Progenitor cell of endocrine pancreas (in vitro differentiated cells): ENCODE measurements at regions not wholly inside any gene's neighbourhood (a gene's known extent, or its start where the extent isn't known, plus 50 kb on each side); places are given as distances from the start of the nearest gene placed in this dataset.

Source experiments
- DNase-seq: peaks from one replicate; pipeline ENCODE4 v3.0.0; 2021; ENCODE audit warnings: low spot score; ENCODE audit not compliant: unreplicated experiment
- H3K27ac Mint-ChIP-seq: 2 replicates; pipeline ENCODE4 v1.8.0; 2021; ENCODE audit warnings: mild to moderate bottlenecking, moderate library complexity, mixed read lengths
- H3K27me3 Mint-ChIP-seq: 2 replicates; pipeline ENCODE4 v1.8.0; 2021; ENCODE audit warnings: mixed read lengths
- H3K36me3 Mint-ChIP-seq: 2 replicates; pipeline ENCODE4 v1.8.0; 2022; ENCODE audit warnings: mixed read lengths; ENCODE audit not compliant: insufficient read depth
- H3K4me1 Mint-ChIP-seq: 2 replicates; pipeline ENCODE4 v1.8.0; 2021; ENCODE audit warnings: low read depth, mixed read lengths
- H3K4me3 Mint-ChIP-seq: 2 replicates; pipeline ENCODE4 v1.8.0; 2021; ENCODE audit warnings: low read depth, mild to moderate bottlenecking, moderate library complexity, mixed read lengths
- H3K9me3 Mint-ChIP-seq: 2 replicates; pipeline ENCODE4 v1.8.0; 2021; ENCODE audit warnings: low read depth, mixed read lengths
- TF ChIP-seq, protein P1 (sequence below): fragments of 200-600 bp; sonication (generic); IDR thresholded peaks from one replicate; pipeline ENCODE4 v1.5.0; 2021; ENCODE audit warnings: antibody characterized with exemption, mild to moderate bottlenecking; ENCODE audit not compliant: unreplicated experiment

DNA sequence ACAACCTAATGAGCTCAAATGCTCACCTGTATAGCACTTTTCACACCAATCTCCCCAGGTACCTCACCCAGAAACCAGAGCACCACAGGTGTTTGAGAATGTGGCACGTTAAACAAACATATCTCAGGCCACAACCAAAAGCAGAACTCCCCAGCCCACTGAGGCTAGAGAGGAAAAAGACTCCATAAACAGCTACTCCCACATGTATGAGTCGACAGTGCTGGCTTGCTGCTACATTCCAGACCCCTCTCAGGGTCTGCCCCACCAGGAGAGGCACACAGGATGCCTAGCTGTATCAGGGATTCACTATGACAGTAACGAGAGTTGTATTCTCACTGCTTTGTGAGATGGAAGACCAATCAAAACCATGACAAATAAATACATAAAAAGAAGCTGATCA lies 242.6 kb upstream of the ARID1B start:
- H3K27ac Mint-ChIP-seq = no peak overlapping the region
- H3K4me1 Mint-ChIP-seq = no peaks in the 10 kb centered on the region
- DNase-seq = no peak
- peaks cover 2% of the 10 kb centered on the region for H3K27me3 Mint-ChIP-seq
- no peaks in the 10 kb centered on the region for H3K36me3 Mint-ChIP-seq
- no peak overlapping the region for H3K4me3 Mint-ChIP-seq
- no peaks in the 10 kb centered on the region for H3K9me3 Mint-ChIP-seq
- TF ChIP-seq, protein P1, sequence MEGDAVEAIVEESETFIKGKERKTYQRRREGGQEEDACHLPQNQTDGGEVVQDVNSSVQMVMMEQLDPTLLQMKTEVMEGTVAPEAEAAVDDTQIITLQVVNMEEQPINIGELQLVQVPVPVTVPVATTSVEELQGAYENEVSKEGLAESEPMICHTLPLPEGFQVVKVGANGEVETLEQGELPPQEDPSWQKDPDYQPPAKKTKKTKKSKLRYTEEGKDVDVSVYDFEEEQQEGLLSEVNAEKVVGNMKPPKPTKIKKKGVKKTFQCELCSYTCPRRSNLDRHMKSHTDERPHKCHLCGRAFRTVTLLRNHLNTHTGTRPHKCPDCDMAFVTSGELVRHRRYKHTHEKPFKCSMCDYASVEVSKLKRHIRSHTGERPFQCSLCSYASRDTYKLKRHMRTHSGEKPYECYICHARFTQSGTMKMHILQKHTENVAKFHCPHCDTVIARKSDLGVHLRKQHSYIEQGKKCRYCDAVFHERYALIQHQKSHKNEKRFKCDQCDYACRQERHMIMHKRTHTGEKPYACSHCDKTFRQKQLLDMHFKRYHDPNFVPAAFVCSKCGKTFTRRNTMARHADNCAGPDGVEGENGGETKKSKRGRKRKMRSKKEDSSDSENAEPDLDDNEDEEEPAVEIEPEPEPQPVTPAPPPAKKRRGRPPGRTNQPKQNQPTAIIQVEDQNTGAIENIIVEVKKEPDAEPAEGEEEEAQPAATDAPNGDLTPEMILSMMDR = no peak

DNA sequence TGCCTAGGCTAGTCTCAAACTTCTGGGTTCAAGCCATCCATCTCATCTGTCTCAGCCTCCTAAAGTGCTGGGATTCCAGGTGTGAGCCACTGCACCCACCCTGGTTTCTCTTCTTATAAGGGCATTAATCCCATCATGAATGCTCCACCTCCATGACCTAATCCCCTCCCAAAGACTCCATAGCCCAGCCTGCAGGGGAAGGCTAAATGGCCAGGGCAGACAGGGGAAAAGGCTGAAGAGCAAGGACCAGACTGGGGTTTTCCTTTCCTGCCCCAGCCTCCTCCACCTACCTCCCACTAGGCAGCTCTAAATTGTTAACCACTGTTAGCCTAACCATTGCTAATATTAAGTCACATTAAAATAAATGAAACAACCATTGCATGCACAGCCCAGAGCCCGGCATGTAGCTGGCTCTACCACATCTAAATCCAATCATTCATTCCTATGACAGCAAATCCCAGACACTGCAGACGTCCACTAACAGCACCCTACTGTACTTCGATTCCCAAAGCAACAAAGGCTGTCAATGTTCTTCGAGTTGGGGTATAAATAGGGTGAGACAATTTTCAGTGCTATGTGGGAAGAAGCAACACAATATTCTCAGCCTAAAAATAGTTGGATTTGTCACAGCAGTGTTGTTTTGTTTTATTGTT lies 243.2 kb upstream of the ARID1B start:
- Mint-ChIP-seq H3K9me3 (no peaks in the 10 kb centered on the region), H3K27ac (no peak overlapping the region)

DNA sequence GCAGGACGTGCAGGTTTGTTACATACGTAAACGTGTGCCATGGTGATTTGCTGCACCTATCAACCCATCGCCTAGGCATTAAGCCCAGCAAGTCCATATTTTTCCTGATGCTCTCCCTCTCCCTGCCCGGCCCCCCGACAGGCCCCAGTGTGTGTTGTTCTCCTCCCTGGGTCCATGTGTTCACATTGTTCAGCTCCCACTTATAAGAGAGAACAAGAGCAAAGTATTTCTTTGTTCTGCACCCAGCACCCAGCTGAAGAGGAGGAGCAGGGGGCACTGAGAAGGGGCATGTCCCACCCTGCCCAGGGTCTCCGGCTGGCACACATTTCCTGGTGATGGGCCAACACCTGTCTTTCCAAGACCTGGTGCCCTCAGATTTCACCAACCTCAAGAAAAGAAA lies 251.1 kb upstream of the ARID1B start:
- DNase-seq = no peak
- no peaks in the 10 kb centered on the region for H3K27me3 Mint-ChIP-seq
- no peak overlapping the region for H3K4me3 Mint-ChIP-seq
- TF ChIP-seq, protein P1 = no peak
- no peak overlapping the region for H3K27ac Mint-ChIP-seq
- H3K36me3 Mint-ChIP-seq = no peaks in the 10 kb centered on the region
- H3K9me3 Mint-ChIP-seq = no peaks in the 10 kb centered on the region
- H3K4me1 Mint-ChIP-seq = no peaks in the 10 kb centered on the region

More for the DNA sequence above, 243.2 kb upstream of the ARID1B start:
- DNase-seq = no peak
- Mint-ChIP-seq H3K4me3 (no peak overlapping the region), H3K27me3 (peaks cover 2% of the 10 kb centered on the region), H3K4me1 (no peaks in the 10 kb centered on the region), H3K36me3 (no peaks in the 10 kb centered on the region)
- TF ChIP-seq, protein P1 = no peak

DNA sequence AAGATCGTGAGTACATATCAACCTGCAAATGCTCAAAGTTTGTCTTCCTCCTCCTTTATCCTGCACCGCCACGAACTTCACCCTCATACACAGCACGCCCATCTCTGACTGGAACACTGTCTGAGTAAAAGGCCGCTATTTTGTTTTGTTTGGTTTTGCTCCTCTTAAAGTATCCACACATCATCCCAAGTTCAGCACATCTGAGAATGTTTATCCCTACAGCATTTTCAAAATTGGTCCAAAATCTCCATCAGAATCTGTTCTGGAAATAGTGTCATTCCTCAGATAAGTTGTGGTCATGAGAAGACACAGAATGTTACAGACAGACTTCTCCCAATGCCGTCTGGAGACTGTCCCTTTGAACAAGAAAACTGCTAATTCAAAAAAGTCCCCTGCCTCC lies 251.6 kb upstream of the ARID1B start:
- Mint-ChIP-seq H3K27ac (no peak overlapping the region), H3K36me3 (no peaks in the 10 kb centered on the region), H3K4me3 (no peak overlapping the region), H3K4me1 (no peaks in the 10 kb centered on the region), H3K27me3 (no peaks in the 10 kb centered on the region), H3K9me3 (no peaks in the 10 kb centered on the region)
- TF ChIP-seq, protein P1 = no peak
- no peak for DNase-seq

DNA sequence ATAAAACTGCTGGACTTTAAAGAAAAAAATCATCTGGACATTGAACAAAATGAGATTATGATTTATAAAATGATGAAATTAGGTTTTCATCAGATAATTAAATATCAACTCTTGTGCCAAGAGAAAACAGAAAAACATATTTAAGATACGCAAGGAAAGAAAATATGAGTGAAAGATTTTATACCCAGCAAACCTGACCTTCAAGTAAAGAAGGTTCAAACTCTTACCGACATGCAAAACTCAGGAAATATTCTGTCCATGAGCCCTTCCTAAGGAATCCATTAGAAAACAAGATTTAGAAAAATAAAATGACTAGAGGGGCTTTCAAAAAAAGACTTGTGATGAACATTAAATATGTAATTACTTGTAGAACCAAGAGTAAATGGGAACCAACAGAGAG lies 257.2 kb upstream of the ARID1B start:
- peaks cover 4% of the 10 kb centered on the region for H3K9me3 Mint-ChIP-seq
- TF ChIP-seq, protein P1 = no peak
- H3K4me3 Mint-ChIP-seq = no peak overlapping the region
- H3K27me3 Mint-ChIP-seq = no peaks in the 10 kb centered on the region
- peaks cover 5% of the 10 kb centered on the region for H3K4me1 Mint-ChIP-seq
- H3K27ac Mint-ChIP-seq = no peak overlapping the region
- H3K36me3 Mint-ChIP-seq = peaks cover 1% of the 10 kb centered on the region
- no peak for DNase-seq
